Lower lobe of right lung (tissue), 2 donors: ENCODE measurements at regions not wholly inside any gene's neighbourhood (a gene's known extent, or its start where the extent isn't known, plus 50 kb on each side); places are given as distances from the start of the nearest gene placed in this dataset.

ENCODE experiments used
- ATAC-seq, 2 donors: fragments of 200-7000 bp; cut with Tn5 transposase; one replicate each; pipeline ENCODE4 v1.9.1; 2020 to 2022; ENCODE audit warnings: mild to moderate bottlenecking in 2 of 2, moderate library complexity in 2 of 2
- DNase-seq: peaks from one replicate; pipeline ENCODE4 v3.0.0-alpha.2; 2020
- H3K27ac ChIP-seq: fragments of 200-600 bp; one replicate; pipeline ENCODE4 v1.8.0; 2022
- H3K27me3 ChIP-seq: fragments of 200-600 bp; one replicate; pipeline ENCODE4 v1.8.0; 2022; ENCODE audit warnings: low read depth
- H3K36me3 ChIP-seq: fragments of 200-600 bp; one replicate; pipeline ENCODE4 v1.8.0; 2022; ENCODE audit warnings: mild to moderate bottlenecking
- H3K4me1 ChIP-seq: fragments of 200-600 bp; one replicate; pipeline ENCODE4 v1.8.0; 2022
- H3K4me3 ChIP-seq: fragments of 200-600 bp; one replicate; pipeline ENCODE4 v1.8.0; 2022; ENCODE audit warnings: mild to moderate bottlenecking
- H3K9me3 ChIP-seq: fragments of 200-600 bp; one replicate; pipeline ENCODE4 v1.8.0; 2022
- CTCF ChIP-seq: fragments of 200-600 bp; IDR thresholded peaks from one replicate; pipeline ENCODE4 v1.8.0; 2022; ENCODE audit warnings: antibody characterized with exemption, mild to moderate bottlenecking
- intact Hi-C: fragments of 100-400 bp; cut with DNase I; formaldehyde crosslinking; loops from one replicate; pipeline ENCODE4 v1.11.0; 2022
- donor health status: DM: no; HTN: yes; CAD: no; lungs with severe emphysema.

GRCh38 chr22:48154169-48154942, 1391.9 kb downstream of the TBC1D22A start:
- intact Hi-C loops: no loop called here

GRCh38 chr22:48153726-48154125, 1391.3 kb downstream of the TBC1D22A start:
- Histone ChIP-seq H3K27ac (no peak overlapping the region), H3K4me3 (no peak overlapping the region), H3K4me1 (no peaks in the 10 kb centered on the region), H3K9me3 (no peaks in the 10 kb centered on the region), H3K27me3 (peaks cover 3% of the 10 kb centered on the region), H3K36me3 (no peaks in the 10 kb centered on the region)
- TF ChIP-seq CTCF: no peak
- intact Hi-C loops: no loop called here
- no peak for ATAC-seq
- no peak for DNase-seq

More at GRCh38 chr22:48154169-48154942, 1391.9 kb downstream of the TBC1D22A start:
- Histone ChIP-seq H3K36me3 (no peaks in the 10 kb centered on the region), H3K4me3 (no peak overlapping the region), H3K4me1 (no peaks in the 10 kb centered on the region), H3K27ac (no peak overlapping the region), H3K27me3 (peaks cover 3% of the 10 kb centered on the region), H3K9me3 (no peaks in the 10 kb centered on the region)
- no peak for TF ChIP-seq CTCF
- no peak for DNase-seq
- no peak for ATAC-seq

GRCh38 chr22:48152916-48153315, 1390.5 kb downstream of the TBC1D22A start:
- no peak for TF ChIP-seq CTCF
- ATAC-seq (no peak), DNase-seq (no peak)
- Histone ChIP-seq H3K27ac (no peak overlapping the region), H3K36me3 (no peaks in the 10 kb centered on the region), H3K9me3 (no peaks in the 10 kb centered on the region), H3K4me1 (no peaks in the 10 kb centered on the region), H3K4me3 (no peak overlapping the region), H3K27me3 (peaks cover 3% of the 10 kb centered on the region)
- intact Hi-C loops: no loop called here

GRCh38 chr22:48152164-48152775, 1389.8 kb downstream of the TBC1D22A start:
- Histone ChIP-seq H3K27ac (no peak overlapping the region), H3K4me1 (no peaks in the 10 kb centered on the region), H3K36me3 (no peaks in the 10 kb centered on the region), H3K9me3 (no peaks in the 10 kb centered on the region), H3K4me3 (no peak overlapping the region), H3K27me3 (peaks cover 3% of the 10 kb centered on the region)
- intact Hi-C loops: no loop called here
- TF ChIP-seq CTCF: no peak
- no peak for DNase-seq
- no peak for ATAC-seq

- intact Hi-C loops: no loop called here
- TF ChIP-seq CTCF: no peak
Measured at GRCh38 chr22:48151641-48152040, 1389.2 kb downstream of the TBC1D22A start.

More at GRCh38 chr22:48151641-48152040, 1389.2 kb downstream of the TBC1D22A start:
- DNase-seq (no peak), ATAC-seq (no peak)
- H3K27me3 ChIP-seq: peaks cover 3% of the 10 kb centered on the region
- H3K9me3 ChIP-seq: no peaks in the 10 kb centered on the region
- H3K4me1 ChIP-seq: no peaks in the 10 kb centered on the region
- H3K4me3 ChIP-seq: no peak overlapping the region
- no peaks in the 10 kb centered on the region for H3K36me3 ChIP-seq
- no peak overlapping the region for H3K27ac ChIP-seq
